K562 (cell line): ENCODE measurements at regions not wholly inside any gene's neighbourhood (a gene's known extent, or its start where the extent isn't known, plus 50 kb on each side); places are given as distances from the start of the nearest gene placed in this dataset.

Experiments used
- ATAC-seq: fragments of 200-7000 bp; cut with Tn5 transposase; 3 replicates; pipeline ENCODE4 v1.9.1; 2020; ENCODE audit warnings: moderate library complexity
- BruUV-seq: library from RNA; stranded (reverse); fragments of 400-500 nt; replicated peaks from 2 replicates; lab custom pipeline; 2021; lab: Mats Ljungman, UMichigan
- CTCF ChIA-PET: fragments of 300-600 bp; formaldehyde crosslinking; extraction: SDS; loops from one replicate; lab custom pipeline; 2021; ENCODE audit warnings: low intra/inter-chr PET ratio; lab: Yijun Ruan, JAX
- POLR2A ChIA-PET: fragments of 300-600, 350-650 bp; sonication (Branson Sonifier 250); formaldehyde crosslinking; extraction: SDS; loops from one replicate; lab custom pipeline; 2021; ENCODE audit warnings: antibody characterized with exemption, inconsistent platforms; lab: Yijun Ruan, JAX
- DNase-seq, 4 experiments: peaks; one replicate each; pipeline versions ENCODE4 v3.0.0 to v3.0.0-alpha.2; 2011 to 2018; ENCODE audit warnings: low spot score in 3 of 4, mixed read lengths in 3 of 4; ENCODE audit errors: extremely low read depth in 1 of 4
- FAIRE-seq: peaks from 2 replicates; lab custom pipeline; 2011; peaks lifted over from hg19 to GRCh38; lab: Jason Lieb, UNC
- H2AFZ ChIP-seq: 2 replicates; pipeline ENCODE4 v1.6.0; 2011; ENCODE audit warnings: low read depth, low read length, control low read depth, inconsistent platforms
- H3K27ac ChIP-seq: fragments of 200-600 bp; 3 replicates; pipeline ENCODE4 v1.8.0; 2011; ENCODE audit warnings: low read depth, mild to moderate bottlenecking, control low read depth, inconsistent platforms, low read length, moderate library complexity, mixed read lengths; ENCODE audit errors: extremely low read depth
- H3K27me3 ChIP-seq, 2 experiments: fragments of 300-600 bp in 1 of 2; 2 replicates in 1 of 2; 3 replicates in 1 of 2; pipeline versions ENCODE4 v1.6.0 to v1.8.0; 2011; ENCODE audit warnings: inconsistent platforms in 2 of 2, low read length in 2 of 2, mild to moderate bottlenecking in 1 of 2, mixed read lengths in 1 of 2, moderate library complexity in 1 of 2; ENCODE audit not compliant: control insufficient read depth in 2 of 2, insufficient read depth in 2 of 2
- H3K36me3 ChIP-seq: fragments of 300-600 bp; 3 replicates; pipeline ENCODE4 v1.8.0; 2011; ENCODE audit warnings: mild to moderate bottlenecking, low read length, inconsistent platforms; ENCODE audit not compliant: control insufficient read depth, insufficient read depth
- H3K4me1 ChIP-seq, 2 experiments: fragments of 200-600 bp in 1 of 2; replicated peaks in 1 of 2; 2 replicates in 1 of 2; 3 replicates in 1 of 2; pipeline versions ENCODE4 v1.5.1 to v1.8.0; 2011; ENCODE audit warnings: inconsistent platforms in 2 of 2, low read length in 2 of 2, mild to moderate bottlenecking in 1 of 2, mixed read lengths in 1 of 2, moderate library complexity in 1 of 2; ENCODE audit not compliant: control insufficient read depth in 2 of 2, insufficient read depth in 2 of 2
- H3K4me2 ChIP-seq: 2 replicates; pipeline ENCODE4 v1.6.1; 2011; ENCODE audit warnings: low read length, control low read depth, inconsistent platforms, mixed read lengths; ENCODE audit not compliant: insufficient read depth
- H3K4me3 ChIP-seq: fragments of 200-600 bp; sonication (generic), shearing (Covaris generic); 2 replicates; pipeline ENCODE4 v1.5.1; 2016; ENCODE audit warnings: control low read depth, inconsistent platforms
- H3K79me2 ChIP-seq: fragments of 200-600 bp; 3 replicates; pipeline ENCODE4 v1.8.0; 2011; ENCODE audit warnings: low read length, inconsistent platforms; ENCODE audit not compliant: control insufficient read depth, insufficient read depth
- H3K9ac ChIP-seq, 2 experiments: 2 replicates each; pipeline versions ENCODE4 v1.6.0 to v1.6.1; 2011; ENCODE audit warnings: low read depth in 2 of 2, low read length in 2 of 2, control low read depth in 1 of 2, inconsistent platforms in 1 of 2, mild to moderate bottlenecking in 1 of 2, mixed read lengths in 1 of 2; ENCODE audit not compliant: insufficient read depth in 1 of 2
- H3K9me1 ChIP-seq: one replicate; pipeline ENCODE4 v1.6.0; 2011; ENCODE audit warnings: inconsistent platforms, mild to moderate bottlenecking, low read length, moderate library complexity; ENCODE audit not compliant: control insufficient read depth, insufficient read depth
- H3K9me3 ChIP-seq: replicated peaks from 2 replicates; pipeline ENCODE4 v1.5.1; 2011; ENCODE audit warnings: low read depth, low read length, inconsistent platforms; ENCODE audit not compliant: control insufficient read depth, insufficient read depth
- H4K20me1 ChIP-seq: replicated peaks from 2 replicates; pipeline ENCODE4 v1.6.1; 2011; ENCODE audit warnings: low read length, inconsistent platforms, mixed read lengths; ENCODE audit not compliant: control insufficient read depth, insufficient read depth
- ARID1B ChIP-seq: fragments of 450-650 bp; IDR thresholded peaks from 2 replicates; pipeline ENCODE4 v1.6.1; 2016; ENCODE audit warnings: antibody characterized with exemption, mild to moderate bottlenecking, inconsistent platforms
- BRD4 ChIP-seq: fragments of 200-600 bp; sonication (generic); IDR thresholded peaks from 2 replicates; pipeline ENCODE4 v1.6.1; 2017; ENCODE audit warnings: inconsistent platforms
- CC2D1A ChIP-seq: fragments of 450-650 bp; IDR thresholded peaks from 2 replicates; pipeline ENCODE4 v1.6.1; 2017; ENCODE audit warnings: mild to moderate bottlenecking
- ELF2 ChIP-seq: fragments of 250-450 bp; sonication (Bioruptor Pico); IDR thresholded peaks from 2 replicates; pipeline ENCODE4 v1.5.0; 2021; ENCODE audit warnings: mild to moderate bottlenecking
- FOXK2 ChIP-seq, 2 experiments: fragments of 450-650 bp; IDR thresholded peaks in 1 of 2; conservative IDR thresholded peaks in 1 of 2; 2 replicates each; pipeline ENCODE4 v1.6.1; 2016; ENCODE audit warnings: low read depth in 2 of 2, mild to moderate bottlenecking in 1 of 2
- HDAC1 ChIP-seq, 2 experiments: fragments of 450-650 bp; IDR thresholded peaks; 2 replicates each; pipeline ENCODE4 v1.6.1; 2016 to 2017; ENCODE audit warnings: inconsistent platforms in 1 of 2, mild to moderate bottlenecking in 1 of 2, moderate library complexity in 1 of 2
- HSF4 ChIP-seq: fragments of 250-450 bp; sonication (Bioruptor Pico); IDR thresholded peaks from 2 replicates; pipeline ENCODE4 v2.1.2; 2022; ENCODE audit warnings: mild to moderate bottlenecking, moderate library complexity, borderline replicate concordance
- NUFIP1 ChIP-seq: fragments of 450-650 bp; IDR thresholded peaks from 2 replicates; pipeline ENCODE4 v1.6.1; 2018; ENCODE audit not compliant: partially characterized antibody
- RBM14 ChIP-seq: fragments of 200-400 bp; formaldehyde crosslinking; IDR thresholded peaks from 2 replicates; pipeline ENCODE4 v1.6.1; 2018; ENCODE audit warnings: low read depth, mild to moderate bottlenecking, low read length, moderate library complexity, borderline replicate concordance; ENCODE audit not compliant: insufficient read depth
- SMAD2 ChIP-seq: fragments of 150-350 bp; IDR thresholded peaks from 2 replicates; pipeline ENCODE4 v1.6.1; 2014; ENCODE audit warnings: low read depth, mild to moderate bottlenecking, low read length
- TRIM28 ChIP-seq: fragments of 450-650 bp; IDR thresholded peaks from 2 replicates; pipeline ENCODE4 v1.6.1; 2017
- ZNF23 ChIP-seq: fragments of 250-450 bp; sonication (Bioruptor Pico); IDR thresholded peaks from 2 replicates; pipeline ENCODE4 v1.4.0; 2020; ENCODE audit warnings: mild to moderate bottlenecking
- ZNF445 ChIP-seq: fragments of 250-450 bp; sonication (Bioruptor Pico); IDR thresholded peaks from 2 replicates; pipeline ENCODE4 v1.4.0; 2020; ENCODE audit warnings: low read depth, mild to moderate bottlenecking, moderate library complexity
- ZNF507 ChIP-seq: conservative IDR thresholded peaks from 2 replicates; pipeline ENCODE4 v1.6.1; 2017; ENCODE audit warnings: missing genetic modification characterization, missing compliant biosample characterization
- WGBS: fragments of 100-300 bp; shearing (Covaris generic); methylation state at CpG from one replicate; pipeline ENCODE4 v1.1.6; 2016; ENCODE audit warnings: low coverage, mixed read lengths; ENCODE audit not compliant: insufficient coverage; ENCODE audit errors: missing lambda C conversion rate; 5-methylcytosine and 5-hydroxymethylcytosine counted together
- in situ Hi-C: fragments of 300-500 bp; cut with MboI; formaldehyde crosslinking; loops from 4 replicates; pipeline ENCODE4 v1.15.0; 2018; ENCODE audit warnings: inconsistent platforms, mixed read lengths
- intact Hi-C: fragments of 100-400 bp; cut with micrococcal nuclease; formaldehyde crosslinking; loops from 2 replicates; pipeline ENCODE4 v1.14.2; 2022
- TF ChIP-seq, protein P1 (sequence below): sonication (generic); formaldehyde crosslinking; IDR thresholded peaks from 2 replicates; pipeline ENCODE4 v1.8.0; 2022; ENCODE audit warnings: mild to moderate bottlenecking, missing genetic modification reagents

DNA sequence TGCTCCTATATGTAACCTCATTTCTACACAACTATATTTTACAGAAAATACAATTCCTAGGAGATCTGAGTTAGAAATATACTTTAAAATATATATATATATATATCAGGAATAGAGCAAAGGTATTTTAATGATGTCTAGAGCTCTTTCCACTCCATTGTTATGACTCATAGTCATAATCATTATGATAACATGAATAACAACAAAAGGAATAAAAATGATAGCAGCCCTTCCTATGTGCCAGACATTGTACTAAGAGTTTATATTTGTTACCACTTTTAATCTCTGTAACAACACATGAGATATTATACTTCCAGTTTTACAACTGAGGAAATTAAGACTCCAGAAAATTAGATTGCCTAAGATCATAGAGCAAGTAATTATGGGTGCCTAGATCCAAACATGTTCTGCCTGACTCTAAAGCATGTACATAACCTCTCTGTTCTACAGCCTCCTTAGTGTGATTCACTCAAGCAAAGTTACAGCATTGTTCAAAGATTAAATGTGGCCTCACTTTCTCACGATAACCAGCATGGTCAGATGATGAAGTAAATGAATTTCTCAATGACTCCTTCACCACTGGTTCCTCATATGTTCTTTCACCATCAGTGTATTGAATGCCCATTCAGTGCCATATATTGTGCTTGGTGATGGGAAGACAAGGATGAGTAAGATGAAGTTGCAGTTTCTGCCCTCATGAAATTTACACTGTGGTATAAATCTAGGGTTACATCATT lies 452.1 kb downstream of the EFNA5 start:
- DNase-seq: no peak
- Histone ChIP-seq H3K4me1 (no peaks in the 10 kb centered on the region), H3K4me3 (no peak overlapping the region), H3K4me2 (no peak overlapping the region), H3K27me3 (no peaks in the 10 kb centered on the region), H3K27ac (no peak overlapping the region), H2AFZ (no peak overlapping the region), H3K79me2 (no peaks in the 10 kb centered on the region), H3K9me3 (no peaks in the 10 kb centered on the region), H3K36me3 (no peaks in the 10 kb centered on the region), H3K9ac (no peak overlapping the region), H4K20me1 (no peaks in the 10 kb centered on the region), H3K9me1 (no peaks in the 10 kb centered on the region)
- 0% methylated on average over 1 of the region's 1 CpG for WGBS
- intact Hi-C loops (no loop called here), in situ Hi-C loops (no loop called here)
- no peak for ATAC-seq
- no peak for FAIRE-seq
- no TSS peak for BruUV-seq
- ChIA-PET CTCF (no interaction called here), POLR2A (no interaction called here)
- TF ChIP-seq ZNF445: no peak
- no peak for TF ChIP-seq ARID1B
- no peak for TF ChIP-seq NUFIP1
- no peak for TF ChIP-seq FOXK2 (conservative IDR thresholded peaks at IDR 0.05 in 1 of 2, IDR thresholded peaks at IDR 0.05 in 1 of 2; ENCODE audit: low read depth in 2 of 2)
- no peak for TF ChIP-seq ELF2
- TF ChIP-seq ZNF507 (tag): no peak
- no peak for TF ChIP-seq RBM14
- no peak for TF ChIP-seq HSF4 (CRISPR knock-in tag)
- no peak for TF ChIP-seq SMAD2
- TF ChIP-seq, protein P1, sequence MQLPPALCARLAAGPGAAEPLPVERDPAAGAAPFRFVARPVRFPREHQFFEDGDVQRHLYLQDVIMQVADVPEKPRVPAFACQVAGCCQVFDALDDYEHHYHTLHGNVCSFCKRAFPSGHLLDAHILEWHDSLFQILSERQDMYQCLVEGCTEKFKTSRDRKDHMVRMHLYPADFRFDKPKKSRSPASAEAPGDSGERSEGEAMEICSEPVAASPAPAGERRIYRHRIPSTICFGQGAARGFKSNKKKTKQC (CRISPR knock-in tag): no peak
- TF ChIP-seq ZNF23 (CRISPR knock-in tag): no peak
- no peak for TF ChIP-seq HDAC1 (IDR thresholded peaks at IDR 0.05)
- no peak for TF ChIP-seq BRD4
- TF ChIP-seq CC2D1A: no peak
- TF ChIP-seq TRIM28: no peak
